BE2C (cell line): ENCODE measurements at regions not wholly inside any gene's neighbourhood (a gene's known extent, or its start where the extent isn't known, plus 50 kb on each side); places are given as distances from the start of the nearest gene placed in this dataset.

Source experiments
- DNase-seq: peaks from one replicate; pipeline ENCODE4 v3.0.0-alpha.2; 2020
- H3K27me3 ChIP-seq: fragments of 250-450 bp; sonication (Bioruptor Pico); 2 replicates; pipeline ENCODE4 v1.5.1; 2020; ENCODE audit warnings: mild to moderate bottlenecking
- H3K36me3 ChIP-seq: fragments of 250-450 bp; sonication (Bioruptor Pico); 2 replicates; pipeline ENCODE4 v1.5.1; 2020; ENCODE audit warnings: mild to moderate bottlenecking
- H3K4me1 ChIP-seq: fragments of 250-450 bp; sonication (Bioruptor Pico); 2 replicates; pipeline ENCODE4 v1.5.1; 2020
- H3K4me3 ChIP-seq: 2 replicates; pipeline ENCODE4 v1.5.1; 2011; ENCODE audit warnings: low read depth, low read length
- H3K9me3 ChIP-seq: fragments of 250-450 bp; sonication (Bioruptor Pico); 2 replicates; pipeline ENCODE4 v1.5.1; 2020
- CTCF ChIP-seq: IDR thresholded peaks from 2 replicates; pipeline ENCODE4 v1.5.1; 2012; ENCODE audit warnings: mild to moderate bottlenecking, low read depth, low read length

DNA sequence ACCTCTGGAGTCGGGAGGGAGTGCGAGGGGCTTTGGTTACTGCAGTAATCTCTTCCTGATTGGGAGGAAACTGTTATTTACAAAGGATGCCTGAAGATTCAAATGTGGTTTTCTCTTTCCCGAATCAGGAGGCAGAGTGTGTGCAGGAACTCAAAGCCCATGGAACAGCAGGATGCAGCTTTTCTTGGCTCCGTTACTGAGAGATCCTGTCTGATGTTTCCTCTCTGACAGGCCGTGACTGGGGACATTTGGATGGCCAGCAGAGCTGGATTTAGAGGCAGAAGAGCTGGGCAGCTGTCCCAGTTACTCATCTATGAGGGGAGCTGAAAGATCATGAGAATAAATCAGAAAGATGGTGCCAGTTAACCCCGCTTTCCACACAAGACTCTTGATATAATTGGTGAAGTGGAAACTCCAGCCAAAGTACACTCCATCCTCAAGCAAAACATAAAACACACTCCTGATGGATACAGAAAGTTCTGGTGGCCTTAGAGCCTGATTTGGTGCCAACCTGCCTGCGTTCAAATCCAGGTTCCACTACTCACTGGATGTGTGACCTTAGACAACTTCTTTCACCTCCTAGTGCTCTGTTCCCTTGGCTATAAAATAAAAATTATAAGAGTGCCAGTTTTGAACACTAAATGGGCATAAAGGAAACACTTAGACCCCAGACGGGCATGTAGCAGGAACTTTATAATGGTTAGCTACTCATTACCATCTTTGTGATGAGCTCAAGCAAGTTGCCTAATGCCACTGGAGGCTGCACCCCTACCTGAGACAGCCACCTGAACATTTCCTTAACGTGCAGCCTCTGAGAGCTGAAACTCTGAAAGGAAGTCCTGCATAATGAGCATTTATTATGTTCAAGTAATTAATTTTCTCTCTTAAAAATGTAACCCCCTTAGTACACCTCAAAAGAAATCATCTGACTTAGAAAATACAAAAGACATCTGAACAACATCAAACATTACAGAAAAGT is 349.0 kb upstream of the GATB start:
- H3K4me1 ChIP-seq, result no peaks in the 10 kb centered on the region; the same call in 1 of the 2 replicates
- TF ChIP-seq CTCF, result no peak
- no peak for DNase-seq
- H3K9me3 ChIP-seq, result no peaks in the 10 kb centered on the region
- no peaks in the 10 kb centered on the region for H3K27me3 ChIP-seq
- no peaks in the 10 kb centered on the region for H3K36me3 ChIP-seq
- no peak overlapping the region for H3K4me3 ChIP-seq

DNA sequence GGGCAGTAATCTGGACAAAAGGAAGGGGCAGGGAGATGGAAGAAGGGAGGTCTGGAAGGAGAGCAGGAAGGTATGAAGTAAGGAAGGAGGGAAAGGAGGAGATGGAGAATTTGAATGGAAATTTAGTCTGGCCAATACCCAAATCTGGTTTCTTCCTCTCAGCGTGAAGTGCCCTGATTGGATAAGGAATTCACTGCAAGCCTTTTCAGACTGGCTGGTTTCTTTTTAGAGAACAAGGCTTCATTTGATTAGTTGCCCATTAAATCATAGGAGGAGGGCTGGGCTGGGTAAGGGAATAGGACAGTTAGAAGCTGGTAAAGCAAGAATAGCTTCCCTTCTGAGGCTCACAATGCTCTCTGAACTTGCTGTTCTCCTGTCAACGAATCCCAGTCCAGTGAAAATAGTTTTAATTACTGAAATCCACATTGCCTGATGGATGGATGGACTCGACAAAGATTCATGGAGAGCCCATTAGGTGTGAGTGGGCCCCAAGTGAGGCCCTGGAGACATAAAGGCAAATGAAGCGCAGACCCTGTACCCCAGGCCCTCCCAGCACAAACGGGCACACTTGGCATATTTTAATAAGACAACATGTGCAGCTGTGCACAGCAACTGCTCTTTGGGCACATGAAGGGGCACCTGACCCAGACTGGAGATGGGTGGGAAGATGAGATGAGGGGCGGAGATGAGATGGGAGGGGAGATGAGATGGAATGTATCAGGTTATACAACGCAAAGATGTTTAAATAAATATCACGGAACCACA is 347.1 kb upstream of the GATB start:
- no peak for DNase-seq
- Histone ChIP-seq H3K36me3 (no peaks in the 10 kb centered on the region), H3K27me3 (no peaks in the 10 kb centered on the region), H3K4me1 (no peaks in the 10 kb centered on the region; the same call in 1 of the 2 replicates), H3K4me3 (no peak overlapping the region), H3K9me3 (no peaks in the 10 kb centered on the region)
- TF ChIP-seq CTCF, result no peak

DNA sequence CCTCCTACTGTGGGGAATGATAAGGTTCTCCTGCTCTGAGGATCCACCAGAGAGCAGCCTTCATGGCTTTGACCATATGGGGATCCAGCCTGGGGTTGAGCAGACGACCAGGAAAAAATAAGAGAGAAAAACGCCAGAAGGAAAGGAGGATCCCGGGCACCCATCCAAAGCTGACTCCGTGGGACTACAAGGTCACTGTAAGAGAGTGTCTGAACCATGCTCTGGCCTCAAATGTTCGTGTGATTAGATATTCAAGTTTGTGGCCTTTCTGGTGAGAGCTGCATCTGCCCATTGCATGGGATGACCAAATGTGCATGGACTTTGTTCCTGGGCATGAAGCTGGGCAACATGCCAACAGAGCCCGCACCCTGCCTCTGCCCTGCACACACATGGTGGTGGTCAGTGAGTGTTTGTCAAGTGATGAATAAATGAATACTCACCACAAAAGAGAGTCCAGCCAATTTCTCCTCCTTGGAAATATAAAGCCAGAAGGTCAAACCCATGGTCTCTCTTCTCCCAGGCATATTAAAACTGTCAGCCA is 346.0 kb upstream of the GATB start:
- H3K4me3 ChIP-seq, result no peak overlapping the region

DNA sequence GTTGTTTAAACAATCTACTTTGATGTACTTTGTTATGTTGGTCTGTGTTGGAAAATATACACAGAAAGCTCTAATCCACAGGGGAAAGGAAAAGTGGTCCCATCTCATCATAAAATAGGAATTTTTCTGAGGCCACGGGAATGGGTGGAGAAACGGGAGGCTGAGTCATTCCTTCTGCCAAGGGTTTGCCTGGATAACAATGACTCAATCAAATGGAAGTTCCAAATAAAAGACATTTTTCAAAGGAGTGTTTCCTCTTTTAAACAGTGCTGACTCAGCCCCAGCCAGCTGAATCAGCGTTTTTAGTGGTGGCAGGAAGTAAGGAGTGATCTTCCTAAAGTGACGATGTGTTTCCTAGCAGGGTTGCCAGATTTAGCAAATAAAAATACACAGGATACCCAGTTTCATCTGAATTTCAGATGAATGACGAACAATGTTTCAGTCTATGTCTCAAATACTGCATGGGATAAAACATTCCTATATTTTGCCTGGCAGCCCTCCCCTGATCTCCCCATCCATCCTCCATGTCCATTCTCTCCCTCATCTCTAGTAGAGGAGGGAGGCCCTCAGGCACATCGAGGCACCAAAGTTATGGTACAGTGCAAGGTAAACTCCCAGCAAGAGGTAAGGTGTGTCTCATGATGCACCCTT is 345.4 kb upstream of the GATB start:
- no peaks in the 10 kb centered on the region; the same call in 1 of the 2 replicates for H3K4me1 ChIP-seq
- H3K4me3 ChIP-seq, result no peak overlapping the region
- no peaks in the 10 kb centered on the region for H3K27me3 ChIP-seq
- no peak for DNase-seq
- no peaks in the 10 kb centered on the region for H3K36me3 ChIP-seq
- no peak for TF ChIP-seq CTCF
- H3K9me3 ChIP-seq, result no peaks in the 10 kb centered on the region

More for the DNA sequence above, 346.0 kb upstream of the GATB start:
- no peaks in the 10 kb centered on the region for H3K27me3 ChIP-seq
- no peaks in the 10 kb centered on the region for H3K9me3 ChIP-seq
- no peak for TF ChIP-seq CTCF
- no peak for DNase-seq
- no peaks in the 10 kb centered on the region; the same call in 1 of the 2 replicates for H3K4me1 ChIP-seq
- no peaks in the 10 kb centered on the region for H3K36me3 ChIP-seq

- Histone ChIP-seq H3K27me3 (no peaks in the 10 kb centered on the region), H3K9me3 (no peaks in the 10 kb centered on the region), H3K4me3 (no peak overlapping the region), H3K36me3 (no peaks in the 10 kb centered on the region), H3K4me1 (no peaks in the 10 kb centered on the region; the same call in 1 of the 2 replicates)
- TF ChIP-seq CTCF, result no peak
- DNase-seq, result no peak
Observed at GRCh38 chr4:152104901-152105357, 344.1 kb upstream of the GATB start.
